HG03097 (cell line): ENCODE measurements at regions not wholly inside any gene's neighbourhood (a gene's known extent, or its start where the extent isn't known, plus 50 kb on each side); places are given as distances from the start of the nearest gene placed in this dataset.
"Not testable (repeated sequence)": the region's sequence is repeated elsewhere in the genome, so short reads cannot be mapped to it uniquely, and the experiment has no call there.

ENCODE experiments used
- ATAC-seq: cut with Tn5 transposase; IDR thresholded peaks from one replicate; pipeline ENCODE4 v1.9.1; 2021; ENCODE audit not compliant: unreplicated experiment, low FRiP score

- ATAC-seq, result no peak
Measured at GRCh38 chr4:177789610-177790009, 347.4 kb upstream of the AGA start.

- ATAC-seq, result no peak
Measured at GRCh38 chr4:177791188-177791587, 349.0 kb upstream of the AGA start.

- ATAC-seq, result no peak
Measured at GRCh38 chr4:177796841-177797240, 354.6 kb upstream of the AGA start.

GRCh38 chr4:177798161-177798560 is 355.9 kb upstream of the AGA start:
- no peak for ATAC-seq

- no peak for ATAC-seq
Measured at GRCh38 chr4:177802162-177802561, 359.9 kb upstream of the AGA start.

- no peak for ATAC-seq
Measured at GRCh38 chr4:177802661-177803060, 360.4 kb upstream of the AGA start.

- ATAC-seq, result no peak
Measured at GRCh38 chr4:177803151-177803550, 360.9 kb upstream of the AGA start.

GRCh38 chr4:177809791-177810190 is 367.6 kb upstream of the AGA start:
- no peak for ATAC-seq

- ATAC-seq, result no peak
Measured at GRCh38 chr4:177810220-177810619, 368.0 kb upstream of the AGA start.

GRCh38 chr4:177818392-177818791 is 376.2 kb upstream of the AGA start:
- ATAC-seq, result not testable (repeated sequence)

GRCh38 chr4:177826973-177827372 is 384.7 kb upstream of the AGA start:
- ATAC-seq, result no peak

- ATAC-seq, result no peak
Measured at GRCh38 chr4:177841258-177841657, 399.0 kb upstream of the AGA start.

GRCh38 chr4:177853229-177853628 is 411.0 kb upstream of the AGA start:
- no peak for ATAC-seq

- ATAC-seq, result no peak
Measured at GRCh38 chr4:177855507-177856197, 413.4 kb upstream of the AGA start.

- no peak for ATAC-seq
Measured at GRCh38 chr4:177860171-177860570, 417.9 kb upstream of the AGA start.

- no peak for ATAC-seq
Measured at GRCh38 chr4:177861551-177862094, 419.4 kb upstream of the AGA start.

- no peak for ATAC-seq
Measured at GRCh38 chr4:177862541-177863176, 420.4 kb upstream of the AGA start.

GRCh38 chr4:177879851-177880250 is 437.6 kb upstream of the AGA start:
- ATAC-seq, result no peak

GRCh38 chr4:177895136-177895535 is 452.9 kb upstream of the AGA start:
- no peak for ATAC-seq

GRCh38 chr4:177901786-177902185 is 459.5 kb upstream of the AGA start:
- no peak for ATAC-seq

GRCh38 chr4:177902386-177902785 is 460.1 kb upstream of the AGA start:
- no peak for ATAC-seq

GRCh38 chr4:177907736-177908424 is 465.6 kb upstream of the AGA start:
- ATAC-seq, result no peak
